ENCODE measurements at regions not wholly inside any gene's neighbourhood (a gene's known extent, or its start where the extent isn't known, plus 50 kb on each side); places are given as distances from the start of the nearest gene placed in this dataset.

- DNase-seq: no peak
These were observed 194.8 kb upstream of the BLID start for GRCh38 chr11:122310766-122311165.

DNA sequence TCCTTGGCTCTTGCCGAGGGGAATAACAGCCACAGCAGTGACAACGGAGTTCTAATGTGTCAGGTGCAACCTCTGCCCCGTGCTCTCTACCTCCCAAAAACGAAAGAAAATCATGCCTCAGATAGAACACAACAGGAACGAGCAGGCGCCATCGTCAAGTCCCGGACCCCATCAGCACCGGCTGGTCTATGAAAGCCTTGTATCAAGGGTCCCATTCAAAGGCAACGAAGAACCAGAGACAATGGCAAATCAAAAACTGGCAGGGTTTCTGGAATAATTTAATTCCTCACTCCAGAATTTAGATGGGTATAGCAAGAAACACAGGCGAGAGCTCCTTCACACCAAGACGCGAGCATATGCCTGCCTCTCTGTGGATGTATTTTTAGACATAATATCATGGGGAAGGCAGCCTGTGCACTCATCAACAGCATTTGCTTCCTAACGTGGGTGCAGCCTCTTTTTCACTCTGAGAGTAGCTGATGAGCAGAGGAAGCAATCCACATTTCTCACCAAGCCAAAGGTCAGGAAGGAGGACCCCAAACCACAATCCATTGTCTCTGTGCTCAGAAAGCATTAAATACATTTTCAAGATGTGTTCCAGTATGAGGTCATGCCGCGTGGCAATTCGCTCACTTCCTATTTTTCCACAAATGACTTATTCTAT lies 193.4 kb upstream of the BLID start:
- DNase-seq: no peak

- no peak for DNase-seq
These were observed 192.2 kb upstream of the BLID start for GRCh38 chr11:122308226-122308625.

DNA sequence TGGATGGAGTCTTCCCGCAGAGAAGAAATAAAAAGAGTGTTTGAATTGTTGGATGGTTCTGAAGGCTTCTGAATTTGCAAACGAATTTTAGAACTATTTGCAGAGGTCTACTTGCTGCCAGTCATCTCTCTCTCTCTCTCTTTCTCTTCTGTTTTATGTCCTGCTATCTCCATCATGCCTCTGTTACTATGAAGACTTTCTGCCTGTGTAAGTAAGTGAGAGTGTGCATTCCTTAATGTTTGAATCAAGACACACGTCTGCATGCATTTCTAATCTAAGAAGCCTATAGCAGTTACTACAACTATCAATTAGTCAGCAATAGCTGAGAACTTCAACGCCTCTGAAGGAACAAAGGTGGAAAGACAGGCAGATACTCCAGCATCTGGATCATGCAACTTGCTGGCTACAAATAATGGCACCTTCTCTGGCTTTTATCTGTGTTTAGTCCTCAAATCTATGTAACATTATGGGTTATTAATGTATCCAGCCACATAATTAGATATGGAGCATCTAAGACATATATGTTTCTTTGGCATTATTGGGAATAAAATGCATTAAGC lies 191.5 kb upstream of the BLID start:
- DNase-seq: no peak

- no peak for DNase-seq
These were observed 190.9 kb upstream of the BLID start for GRCh38 chr11:122306831-122307391.

GRCh38 chr11:122305426-122306320 lies 189.7 kb upstream of the BLID start:
- no peak for DNase-seq

GRCh38 chr11:122304973-122305372 lies 189.0 kb upstream of the BLID start:
- no peak for DNase-seq

GRCh38 chr11:122304306-122304705 lies 188.3 kb upstream of the BLID start:
- DNase-seq: no peak

DNA sequence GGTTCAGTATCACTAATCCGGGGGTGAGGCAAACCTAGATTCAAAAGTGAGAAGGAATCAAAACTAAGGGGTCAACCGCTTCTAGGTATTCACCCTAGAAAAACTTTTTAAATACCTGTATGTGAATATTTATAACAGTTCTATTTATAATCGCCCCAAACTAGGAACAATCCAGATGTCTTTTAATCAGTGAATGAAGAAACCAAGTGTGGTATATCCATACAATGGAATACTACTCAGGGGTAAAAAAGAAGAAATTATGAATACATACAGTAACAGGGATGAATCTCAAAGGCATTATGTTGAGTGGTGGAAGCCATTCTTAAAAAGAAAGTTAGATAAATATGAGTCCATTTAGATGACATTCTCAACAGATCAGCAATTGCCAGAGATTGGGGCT lies 178.0 kb upstream of the BLID start:
- DNase-seq: no peak

GRCh38 chr11:122293296-122294023 lies 177.4 kb upstream of the BLID start:
- DNase-seq: no peak

- no peak for DNase-seq
These were observed 171.4 kb upstream of the BLID start for GRCh38 chr11:122287401-122287800.

DNA sequence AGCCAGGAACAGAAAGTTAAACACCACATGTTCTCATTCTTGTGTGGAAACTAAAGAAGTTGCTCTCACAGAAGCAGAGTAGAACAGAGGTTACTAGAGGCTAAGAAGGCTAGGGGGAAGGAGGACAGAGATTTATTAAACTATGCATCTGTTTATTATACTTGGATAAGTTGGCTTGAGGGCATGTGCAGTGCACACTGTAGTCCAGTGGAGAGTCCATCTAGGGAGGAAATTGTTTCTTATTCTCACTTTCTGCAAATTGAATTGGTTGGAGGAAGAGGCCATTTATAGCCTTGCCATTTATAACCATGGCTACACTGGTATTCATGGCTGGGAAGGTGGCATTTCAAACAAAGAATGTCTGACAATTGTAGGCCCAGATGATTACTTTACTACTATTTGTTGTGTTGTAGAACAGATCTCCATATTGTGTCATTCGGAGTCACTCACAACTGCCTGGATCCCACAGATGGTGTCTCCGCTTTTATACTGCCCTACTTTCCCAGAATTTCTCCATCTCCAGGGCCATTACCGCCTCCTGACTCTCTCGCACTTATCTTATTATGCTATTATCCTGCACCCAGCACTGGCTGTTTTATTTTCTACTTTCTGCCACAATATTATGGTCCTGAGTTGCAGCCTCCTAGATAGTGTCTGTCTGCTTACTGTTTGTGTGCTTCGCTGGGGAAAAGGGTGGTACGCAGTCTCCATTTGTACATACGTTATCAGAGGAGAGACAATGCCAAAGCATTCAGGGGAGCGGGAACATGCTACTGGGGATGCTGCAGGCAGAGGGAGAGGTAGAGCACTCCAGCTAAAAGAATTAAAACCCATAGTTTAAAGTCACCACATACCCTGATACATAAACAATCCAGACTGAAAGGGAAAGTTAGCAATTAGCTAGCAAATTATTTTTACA lies 169.3 kb upstream of the BLID start:
- DNase-seq: no peak

DNA sequence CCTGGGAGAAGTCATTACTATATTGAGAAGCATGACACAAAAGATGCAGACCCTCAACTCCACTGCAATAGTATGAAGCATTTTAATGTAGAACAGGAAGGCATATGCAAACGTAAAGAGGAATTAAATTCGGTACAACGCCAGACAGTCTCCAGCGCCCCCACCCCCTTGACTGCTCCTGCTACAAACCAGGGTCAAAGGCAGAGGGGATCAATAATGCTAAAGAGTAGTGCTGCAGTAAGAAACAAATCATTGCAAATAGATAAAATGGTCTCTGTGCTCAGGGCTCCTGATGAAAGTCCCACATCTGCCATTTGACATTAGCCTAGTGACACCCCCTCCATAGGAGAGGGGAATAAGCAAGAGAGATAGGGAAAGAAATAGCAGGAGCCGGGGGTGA lies 164.9 kb upstream of the BLID start:
- no peak for DNase-seq

DNA sequence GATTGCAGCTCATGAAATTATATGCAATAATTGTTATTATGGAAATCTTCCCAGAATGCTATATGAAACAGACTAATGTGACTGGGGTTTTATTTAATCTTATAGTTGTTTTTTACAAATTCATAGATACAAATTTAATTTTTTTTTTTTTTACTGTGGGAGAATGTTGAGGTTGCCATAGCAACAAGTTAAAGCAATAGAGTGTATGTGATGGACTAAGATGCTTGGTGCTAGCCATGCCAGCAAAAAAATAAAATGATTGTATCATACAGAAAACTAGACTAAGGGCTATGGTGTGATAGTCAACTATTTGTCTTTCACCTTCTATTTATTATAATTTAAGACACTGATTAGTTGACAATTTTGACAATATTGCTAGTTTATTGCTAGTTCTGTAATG lies 163.2 kb upstream of the BLID start:
- DNase-seq: no peak

GRCh38 chr11:122277493-122277892 lies 161.5 kb upstream of the BLID start:
- no peak for DNase-seq

DNA sequence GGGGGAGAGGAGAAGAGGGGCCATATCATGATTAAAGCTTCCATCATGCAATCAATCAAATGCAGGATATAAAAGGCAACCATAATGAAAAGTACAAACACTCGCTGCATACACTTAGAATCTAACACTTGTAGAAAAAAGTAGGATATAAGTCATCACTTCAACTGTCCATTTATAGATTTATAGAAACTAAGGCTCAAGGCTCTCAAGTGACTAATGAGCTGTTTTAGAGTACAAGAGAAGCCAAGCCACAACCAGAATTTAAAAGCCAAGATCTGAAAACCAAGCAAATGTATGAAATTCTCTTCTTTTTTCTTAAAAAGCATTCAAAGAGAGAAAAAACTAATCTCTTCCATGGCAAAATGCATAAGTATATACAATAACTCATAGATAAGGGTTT lies 160.2 kb upstream of the BLID start:
- no peak for DNase-seq

DNA sequence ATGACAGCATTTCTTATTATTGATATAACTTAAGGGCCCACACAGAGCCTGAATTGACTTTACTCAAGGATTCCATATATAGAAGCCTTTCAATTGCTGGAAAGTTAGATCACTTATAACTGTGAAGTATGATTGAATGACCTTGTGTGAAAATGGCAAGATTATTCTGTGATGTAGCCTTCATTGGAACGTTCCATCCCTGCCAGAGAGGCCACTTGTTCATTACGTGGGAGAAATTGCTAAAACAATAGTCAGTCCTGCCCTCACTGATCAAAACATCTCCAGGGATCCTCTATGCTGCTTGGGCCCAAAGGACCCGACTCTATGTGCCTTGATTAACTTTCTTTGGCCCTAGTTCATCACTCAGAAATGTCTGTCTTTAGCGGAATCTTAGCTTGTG lies 159.5 kb upstream of the BLID start:
- no peak for DNase-seq

GRCh38 chr11:122273476-122274191 lies 157.6 kb upstream of the BLID start:
- DNase-seq: no peak

DNA sequence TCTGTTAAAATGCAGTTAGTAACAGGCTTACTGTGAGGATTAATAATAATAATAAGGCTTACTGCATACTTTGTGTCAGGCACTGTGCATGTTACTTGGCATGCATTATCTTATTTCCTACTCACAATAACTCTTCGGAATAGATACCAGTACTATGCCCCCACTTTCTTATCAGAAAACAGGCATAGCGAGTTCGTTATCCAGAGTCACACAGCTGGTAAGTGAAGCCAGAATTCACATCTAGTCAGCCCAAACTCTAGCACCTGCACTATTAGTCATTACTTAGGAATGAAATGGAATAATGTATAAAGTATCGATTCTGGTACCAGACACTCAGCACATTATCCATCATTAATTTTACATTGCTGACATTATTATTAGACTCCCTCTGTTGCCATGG lies 155.7 kb upstream of the BLID start:
- no peak for DNase-seq

DNA sequence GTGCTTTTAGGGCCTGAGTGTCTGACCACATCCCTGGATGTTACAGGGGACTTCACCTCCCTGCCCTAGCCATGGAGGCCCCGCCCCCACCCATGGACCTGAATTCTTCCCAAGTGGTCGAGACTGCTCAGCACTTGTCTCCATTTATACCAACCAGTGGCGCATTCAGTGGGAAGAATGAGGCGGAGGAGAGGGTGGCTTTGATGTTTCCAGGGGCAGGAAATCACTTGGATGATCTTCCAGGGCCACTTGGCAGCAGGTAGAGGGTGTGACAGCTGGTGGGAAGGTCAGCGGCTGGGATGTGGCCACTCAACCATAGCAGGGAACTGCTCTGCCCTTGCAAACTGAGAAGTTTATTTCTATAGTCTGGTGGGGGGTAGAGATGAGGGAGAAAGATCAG lies 155.1 kb upstream of the BLID start:
- no peak for DNase-seq

DNA sequence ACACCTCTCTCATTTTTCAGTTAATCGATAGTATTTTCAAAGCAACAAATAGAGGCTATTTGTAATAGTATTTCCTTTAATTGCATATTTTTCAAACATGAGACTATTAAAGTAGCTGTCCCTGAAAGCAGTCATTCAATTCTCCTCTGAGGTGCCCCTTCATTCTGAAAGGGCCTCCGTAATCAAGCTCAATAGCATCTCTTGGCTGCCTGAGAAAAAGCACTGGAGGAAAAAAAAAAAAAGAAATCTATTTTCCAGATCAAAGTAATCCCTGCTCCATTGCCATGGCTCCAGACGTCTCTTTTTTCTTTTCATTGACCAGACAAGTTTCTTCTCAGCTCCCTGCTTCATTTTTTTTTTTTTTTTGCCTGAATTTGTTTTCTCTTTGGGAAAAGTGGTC lies 154.5 kb upstream of the BLID start:
- DNase-seq: no peak
